CD4-positive, alpha-beta T cell treated with Interleukin-6 at 100 ng/mL for 8 hours (primary cell): ENCODE measurements at regions not wholly inside any gene's neighbourhood (a gene's known extent, or its start where the extent isn't known, plus 50 kb on each side); places are given as distances from the start of the nearest gene placed in this dataset.

Source experiments
- DNase-seq: peaks from one replicate; pipeline ENCODE4 v3.0.0-alpha.2; 2020; ENCODE audit warnings: mixed read lengths, low spot score

DNA sequence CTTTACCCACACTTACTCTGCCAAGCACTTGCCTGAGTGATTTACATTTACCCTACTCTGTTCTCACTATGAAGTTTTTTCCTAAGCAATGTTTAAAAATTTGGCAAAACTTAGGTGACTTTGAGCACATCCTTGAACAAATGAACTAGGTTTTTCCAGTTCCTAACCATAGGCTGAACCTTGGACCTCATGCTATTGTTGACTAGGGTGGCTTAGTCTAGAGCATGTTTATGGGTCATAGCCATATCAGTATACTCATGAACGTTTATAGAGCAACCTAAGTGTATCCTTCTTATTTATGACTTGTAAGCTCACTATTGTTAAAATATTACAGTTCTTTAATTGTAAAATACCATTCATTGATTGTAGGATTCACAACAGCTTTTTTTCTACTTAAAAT lies 85.0 kb upstream of the KRR1 start:
- no peak for DNase-seq

DNA sequence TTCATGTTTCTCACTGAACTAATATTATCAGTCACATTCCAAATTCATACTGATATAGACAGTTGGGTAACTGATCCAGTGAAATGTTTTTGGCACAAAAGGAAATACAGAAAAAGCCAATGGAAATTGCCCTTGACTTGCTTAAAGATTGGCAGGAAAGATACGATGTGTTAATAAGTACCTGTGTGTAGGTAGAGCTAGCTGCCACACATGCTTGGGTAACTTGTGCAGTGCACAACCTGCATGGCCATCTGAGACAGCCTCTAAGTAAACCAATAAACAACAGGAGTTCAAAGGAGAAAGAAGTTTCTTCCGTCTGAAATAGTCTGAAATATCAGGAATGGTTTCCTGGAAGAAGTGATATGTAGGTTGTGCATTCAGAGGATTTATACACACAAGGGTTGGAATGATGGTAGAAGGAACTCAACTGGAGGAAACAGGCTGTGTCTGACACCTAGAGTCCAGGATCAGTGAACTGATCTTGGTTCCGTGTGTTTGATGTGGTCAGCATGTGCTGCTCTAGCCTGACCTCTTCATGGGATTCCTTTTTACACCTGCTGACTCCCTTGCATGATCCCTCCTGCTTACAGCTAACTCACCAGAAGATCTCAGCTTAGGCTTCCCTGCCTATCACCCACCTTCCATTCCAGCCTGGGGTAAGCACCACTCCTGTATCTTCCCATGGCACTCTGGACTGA lies 81.4 kb upstream of the KRR1 start:
- no peak for DNase-seq

DNA sequence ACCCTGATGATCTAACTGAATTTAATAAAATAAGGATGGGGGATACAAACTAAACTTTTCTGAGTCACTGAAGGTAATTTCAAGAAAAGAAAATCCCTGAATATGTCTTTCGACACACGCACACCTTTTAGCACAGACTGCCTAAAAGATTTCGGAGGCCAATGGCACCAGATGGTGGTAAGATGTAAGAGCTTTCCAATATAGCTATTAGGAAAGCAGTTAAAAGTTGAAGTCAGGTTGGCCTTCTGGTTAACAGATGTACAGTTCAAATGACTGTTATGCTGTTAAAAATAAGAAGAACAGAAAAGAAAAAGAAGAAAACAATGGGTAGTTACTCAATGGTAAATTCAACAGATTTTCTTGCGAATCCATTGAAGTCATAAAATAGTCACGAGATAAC lies 80.7 kb upstream of the KRR1 start:
- DNase-seq = no peak

DNA sequence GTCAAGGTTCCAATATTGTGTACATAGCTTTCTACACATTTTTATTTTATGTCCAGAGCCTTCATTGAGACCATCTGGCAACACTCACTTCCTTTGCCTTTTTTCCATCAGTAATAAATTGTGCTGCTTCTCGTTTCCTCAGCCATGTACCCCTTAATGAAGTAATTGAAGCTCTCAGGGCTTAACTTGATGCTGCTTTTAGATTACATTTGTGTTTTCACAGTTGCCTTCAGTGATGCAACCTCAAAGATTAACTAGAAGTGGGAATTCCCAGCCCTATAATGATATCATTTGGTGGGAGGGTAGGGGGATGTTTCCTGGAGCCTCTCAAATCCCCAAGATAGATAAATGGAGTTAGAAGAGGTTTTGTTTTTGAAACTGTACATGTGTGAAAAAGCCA lies 80.2 kb upstream of the KRR1 start:
- no peak for DNase-seq

DNA sequence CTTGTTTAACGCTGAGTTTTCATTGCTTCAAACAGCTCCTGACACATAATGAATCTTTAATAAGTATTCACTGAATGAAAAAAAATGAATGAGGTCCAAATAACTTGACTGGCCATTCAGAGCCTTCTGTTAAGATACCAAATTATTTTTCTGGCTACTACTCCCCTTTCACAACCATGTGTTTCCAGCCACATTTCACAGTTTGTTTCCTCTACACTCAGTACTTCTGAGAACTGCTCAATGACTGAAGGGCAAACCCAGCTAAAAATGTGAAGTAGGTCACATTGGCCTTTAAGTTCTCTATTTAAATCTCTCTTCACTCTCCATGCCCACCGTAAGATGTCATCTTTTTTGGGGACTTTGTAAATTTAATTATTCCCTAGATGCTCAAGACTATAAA lies 78.4 kb upstream of the KRR1 start:
- no peak for DNase-seq

DNA sequence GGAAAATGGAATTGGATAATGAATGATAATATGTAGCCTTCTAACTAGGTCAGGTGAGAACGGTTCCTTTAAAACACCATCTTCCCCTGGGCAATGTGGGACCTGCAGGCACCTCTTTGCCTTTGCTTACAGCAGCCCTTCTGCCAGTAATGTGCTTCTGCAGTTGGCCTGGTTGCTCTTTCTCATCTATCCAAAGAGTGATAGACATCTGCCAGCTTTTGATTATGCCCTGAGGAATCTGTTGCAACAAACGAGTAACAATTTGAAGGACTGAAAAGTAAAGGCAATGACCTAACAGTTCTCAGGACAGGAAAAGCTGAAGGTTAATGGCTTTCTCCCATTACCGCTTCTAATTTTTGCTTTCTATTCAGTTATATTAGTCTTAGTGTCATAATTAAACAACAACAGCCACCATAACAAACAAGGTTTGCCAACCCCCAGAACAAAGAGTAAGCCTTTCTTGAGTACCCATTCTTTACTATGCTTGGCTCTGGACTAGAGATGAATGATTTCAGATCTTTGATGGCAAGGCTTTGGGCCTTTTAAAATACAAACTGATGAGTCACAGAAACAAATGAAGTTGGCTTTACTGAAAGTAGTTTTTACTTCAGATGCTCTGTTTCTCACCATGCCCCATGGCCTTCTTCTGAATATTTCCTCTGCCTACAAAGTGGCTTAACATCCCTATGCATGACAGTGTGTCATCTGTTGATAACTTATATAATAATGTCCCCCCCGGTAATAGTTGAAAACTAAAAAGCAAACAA lies 76.1 kb upstream of the KRR1 start:
- no peak for DNase-seq

DNA sequence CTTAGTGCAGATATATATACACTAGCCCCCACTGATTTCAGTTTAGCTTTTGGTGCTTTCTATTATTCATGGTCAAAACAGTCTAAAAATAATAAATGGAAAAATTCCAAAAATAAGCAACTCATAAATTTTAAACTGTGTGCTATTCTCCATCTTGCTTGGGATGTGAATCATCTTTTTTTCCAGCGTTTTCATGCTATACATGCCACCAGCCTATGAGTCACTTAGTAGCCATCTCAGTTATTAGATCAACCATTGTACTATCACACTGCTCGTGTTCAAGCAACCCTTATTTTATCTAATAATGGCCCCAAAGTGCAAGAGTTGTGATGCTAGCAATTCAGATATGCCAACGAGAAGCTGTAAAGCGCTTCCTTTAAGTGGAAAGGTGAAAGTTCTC lies 73.9 kb upstream of the KRR1 start:
- DNase-seq = no peak

DNA sequence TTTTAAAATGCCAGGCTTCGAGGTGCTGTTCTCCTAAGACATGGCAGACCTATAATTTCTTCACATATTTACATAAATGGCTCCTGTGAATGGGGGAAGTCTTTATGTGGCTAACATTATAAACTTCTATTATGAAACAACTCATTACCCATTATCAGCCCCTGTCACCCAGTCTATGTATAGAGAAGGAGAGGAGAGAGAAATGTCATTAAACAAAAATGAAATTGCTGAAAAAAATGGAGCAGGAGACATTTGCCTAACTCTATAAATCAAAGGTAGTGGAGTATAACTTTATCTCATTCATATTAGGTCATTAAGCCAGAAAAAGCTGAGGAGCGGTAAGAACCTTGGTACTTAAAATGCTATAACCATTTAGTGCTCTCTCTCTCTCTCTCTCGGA lies 71.9 kb upstream of the KRR1 start:
- DNase-seq = no peak

DNA sequence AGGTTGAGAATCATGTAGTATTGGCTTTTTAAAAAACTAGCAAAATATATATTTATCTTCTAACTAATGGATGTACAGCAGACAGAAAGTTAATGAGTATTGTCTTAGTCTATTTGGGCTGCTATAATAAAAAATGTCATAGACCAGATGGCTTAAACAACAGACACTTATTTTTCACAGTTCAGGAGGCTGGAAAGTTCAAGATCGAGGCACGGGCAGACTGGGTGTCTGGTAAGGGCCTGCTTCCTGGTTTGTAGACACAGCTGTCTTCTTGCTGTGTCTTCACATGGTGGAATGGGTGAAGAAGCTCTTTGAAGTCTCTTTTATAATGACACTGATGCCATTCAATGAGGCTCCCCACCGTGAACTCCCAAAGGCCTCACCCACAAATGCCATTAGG lies 70.1 kb upstream of the KRR1 start:
- no peak for DNase-seq

DNA sequence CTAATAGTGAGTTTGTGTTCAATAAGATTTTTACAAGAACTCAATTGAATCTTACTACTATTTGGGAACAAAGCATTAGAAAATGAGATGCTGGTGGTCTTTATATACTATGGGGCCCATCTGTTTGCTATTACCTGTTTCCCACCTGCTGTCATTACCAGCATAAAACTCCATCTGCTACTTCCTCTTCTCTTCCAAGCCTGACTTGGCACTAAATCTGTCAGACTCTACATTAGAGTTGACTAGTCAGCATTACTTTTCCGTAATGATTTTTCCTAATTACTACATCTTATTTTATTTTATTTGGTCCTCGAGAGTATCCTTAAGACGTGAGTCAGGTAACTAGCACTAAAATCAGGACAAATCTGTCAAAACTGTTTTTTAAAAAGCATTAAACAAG lies 68.1 kb upstream of the KRR1 start:
- no peak for DNase-seq

DNA sequence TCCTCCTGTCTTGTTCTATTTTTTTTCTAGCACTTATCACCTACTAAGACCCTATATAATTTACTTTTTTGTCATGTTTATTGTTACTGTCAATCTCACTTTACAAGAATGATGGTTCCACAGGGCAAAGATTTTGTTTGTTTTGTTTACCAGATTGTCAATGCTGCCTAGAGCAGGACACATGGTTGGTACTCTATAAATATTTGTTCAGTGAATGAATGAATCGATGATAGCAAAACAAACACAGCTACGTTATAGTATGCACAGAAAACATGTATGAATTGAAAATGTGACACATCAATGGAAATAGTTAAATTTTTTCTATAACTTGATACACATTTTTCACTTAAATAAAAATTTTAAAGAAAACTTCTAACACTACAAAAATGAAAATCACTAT lies 67.1 kb upstream of the KRR1 start:
- no peak for DNase-seq

DNA sequence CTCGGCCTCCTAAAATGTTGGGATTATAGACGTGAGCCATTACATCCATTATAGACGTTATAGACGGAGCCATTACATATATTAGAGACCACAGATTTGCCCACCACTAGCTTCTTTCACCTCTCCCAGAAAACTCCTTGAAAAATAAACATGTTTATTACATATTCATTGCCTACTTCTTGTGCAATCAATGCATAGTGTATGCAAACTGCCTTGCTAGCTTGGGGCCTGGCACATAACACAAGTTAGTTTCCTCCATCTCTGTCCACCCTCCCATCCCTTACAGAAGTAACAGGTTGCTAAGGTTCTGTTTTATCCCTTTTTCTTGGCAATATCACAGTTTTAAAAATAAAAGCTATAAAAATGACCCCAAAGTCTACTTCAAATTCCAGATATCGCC lies 66.4 kb upstream of the KRR1 start:
- DNase-seq = no peak

DNA sequence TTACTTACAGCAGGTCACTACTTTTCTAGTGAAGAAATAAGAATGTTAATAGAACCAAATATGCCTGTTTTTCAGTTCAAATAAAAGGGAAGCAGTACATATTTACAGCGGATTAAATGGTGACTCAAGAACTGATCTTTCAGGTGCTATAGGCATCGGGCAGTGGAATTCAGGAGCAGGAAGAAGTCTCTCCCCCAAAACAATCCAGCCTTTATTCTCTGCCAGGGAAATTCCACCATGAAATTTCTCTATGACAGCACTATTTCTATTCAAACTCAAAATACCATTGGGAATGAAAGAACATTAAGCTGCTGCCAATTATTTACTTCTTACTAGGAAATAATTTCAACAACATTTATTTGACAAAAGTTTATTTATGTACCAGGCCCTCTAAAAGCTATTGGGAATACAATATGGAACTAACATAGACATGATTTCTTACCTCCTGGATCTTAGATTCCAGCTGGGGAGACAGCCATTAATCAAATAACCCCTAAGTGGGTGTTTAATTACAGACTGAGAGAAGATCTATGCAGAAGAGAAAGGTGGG lies 60.3 kb upstream of the KRR1 start:
- DNase-seq = no peak

DNA sequence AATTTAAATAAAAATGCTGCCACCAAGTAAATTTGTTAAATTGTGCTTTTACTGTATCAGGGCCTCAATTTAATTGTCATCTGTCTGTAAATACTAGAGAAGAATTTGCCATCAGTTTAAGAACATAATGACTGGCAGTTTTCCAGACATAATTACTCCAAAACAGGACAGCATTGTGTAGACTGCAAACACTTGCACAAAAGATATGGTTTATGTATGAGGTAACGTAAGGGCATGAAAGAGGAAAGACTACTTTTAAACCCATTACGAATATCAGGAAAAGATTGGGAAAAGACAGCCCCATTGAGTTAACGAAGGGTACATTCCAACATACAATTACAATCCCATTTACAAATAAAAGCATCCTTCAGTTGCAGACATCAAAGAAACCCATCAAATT lies 59.8 kb upstream of the KRR1 start:
- no peak for DNase-seq

DNA sequence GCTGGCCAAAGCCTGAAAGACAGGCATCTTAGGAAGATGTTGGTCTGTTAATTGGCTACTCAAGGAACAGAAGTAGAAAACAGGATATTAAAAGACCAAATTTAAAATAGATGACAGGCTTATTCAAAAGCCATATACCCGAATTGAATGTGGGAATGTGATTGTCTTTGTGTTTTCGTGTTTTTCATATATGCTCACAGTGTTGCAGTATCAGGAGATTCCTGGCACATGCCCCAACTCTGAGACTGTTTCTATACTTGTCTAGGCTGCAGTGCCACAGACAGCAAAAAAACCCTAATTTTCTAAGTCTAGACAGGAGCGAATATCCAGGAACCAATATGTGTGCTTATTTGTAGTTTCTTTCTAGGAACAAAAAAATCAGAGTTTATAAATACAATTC lies 57.4 kb upstream of the KRR1 start:
- no peak for DNase-seq

DNA sequence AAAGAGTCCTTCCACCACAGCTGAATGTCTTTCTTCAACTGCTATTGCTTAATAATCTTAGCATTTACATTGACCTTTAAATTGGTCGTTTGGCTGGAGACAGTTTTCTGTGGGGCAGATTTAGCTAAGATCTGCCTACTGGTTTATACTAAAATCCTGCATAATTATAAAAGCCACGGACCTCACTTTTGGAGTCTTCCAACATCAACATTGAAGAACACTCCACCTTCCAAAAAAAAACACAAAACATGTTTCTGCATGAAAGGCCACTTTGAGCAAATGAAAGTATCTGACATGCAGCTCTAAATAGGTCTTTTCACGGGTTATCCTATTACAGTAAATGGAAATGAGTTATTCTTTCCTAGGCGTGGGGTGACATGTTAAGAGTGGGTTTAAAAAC lies 57.0 kb upstream of the KRR1 start:
- no peak for DNase-seq

DNA sequence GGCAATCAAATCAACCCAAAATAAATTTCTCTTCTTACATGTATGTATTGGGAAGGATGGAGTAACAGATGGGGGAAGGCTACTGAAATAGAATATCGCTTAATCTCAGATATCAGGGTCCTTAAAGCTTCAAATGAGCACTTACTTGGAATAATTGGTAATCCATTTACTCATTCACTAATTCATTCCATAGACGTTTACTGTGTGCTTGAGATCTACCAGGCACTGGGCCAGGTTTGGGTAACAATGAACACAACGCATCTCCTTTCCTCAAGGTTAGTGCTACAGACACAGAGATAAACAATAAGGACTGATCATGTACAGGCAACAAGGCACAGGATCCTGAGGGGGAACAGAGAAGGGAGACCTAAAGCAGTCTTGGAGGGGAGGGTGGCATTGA lies 54.4 kb upstream of the KRR1 start:
- DNase-seq = no peak

DNA sequence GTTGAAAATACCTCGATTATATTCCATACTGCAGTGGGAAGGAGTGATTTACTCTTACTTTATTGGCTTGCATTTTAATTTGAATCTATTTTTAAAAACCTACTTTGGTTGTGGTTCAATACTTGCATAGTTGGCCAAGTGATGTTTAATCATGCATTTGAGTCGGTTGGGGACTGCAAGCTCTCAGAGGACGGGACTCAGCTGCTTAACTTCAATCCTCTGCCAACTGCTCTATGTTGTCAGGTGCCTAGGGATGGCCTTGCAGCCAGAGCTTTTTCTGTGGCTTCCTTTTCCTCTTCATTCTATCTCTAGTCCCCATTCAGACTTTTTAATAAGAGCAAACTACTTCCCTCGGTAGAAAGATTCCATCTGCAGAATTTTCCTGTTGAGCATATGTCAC lies 53.4 kb upstream of the KRR1 start:
- no peak for DNase-seq

DNA sequence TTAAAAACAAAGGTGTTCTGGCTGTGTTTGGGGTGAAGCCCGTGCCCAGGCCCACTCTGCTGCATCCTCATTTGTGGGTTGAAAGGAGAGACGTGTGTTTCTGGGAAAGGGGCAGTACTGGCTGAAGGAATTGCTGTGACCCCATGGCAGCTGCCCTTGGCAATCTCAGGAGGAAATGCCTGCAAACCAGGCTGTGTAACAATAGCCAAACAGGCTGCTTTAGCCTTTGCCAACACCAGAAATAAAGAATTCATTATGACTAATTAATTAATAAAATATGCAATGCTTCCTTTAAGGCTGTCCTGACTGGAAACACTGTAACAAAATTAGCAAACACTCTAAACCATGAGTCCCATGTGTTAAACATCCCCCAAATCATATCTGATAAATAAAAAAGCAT lies 53.0 kb upstream of the KRR1 start:
- DNase-seq = no peak

DNA sequence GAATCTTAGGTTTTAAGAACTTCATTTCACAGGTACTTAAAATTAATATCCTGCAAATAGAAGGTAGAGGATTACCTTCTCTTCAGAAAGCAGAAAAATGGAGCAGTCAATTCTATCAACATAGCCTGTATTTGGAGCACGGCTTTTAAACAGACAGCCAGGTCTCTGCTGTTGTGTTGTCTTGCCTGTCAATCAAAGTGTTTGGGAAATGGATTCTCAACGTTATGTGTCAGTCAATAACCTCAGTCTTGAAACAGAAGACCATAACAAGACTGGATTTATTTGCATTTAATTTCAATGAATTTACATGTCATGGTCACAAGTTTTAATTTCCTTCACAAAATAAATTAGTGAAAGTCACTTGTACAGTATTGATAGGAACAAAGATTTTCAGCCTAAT lies 51.9 kb upstream of the KRR1 start:
- DNase-seq = no peak

DNA sequence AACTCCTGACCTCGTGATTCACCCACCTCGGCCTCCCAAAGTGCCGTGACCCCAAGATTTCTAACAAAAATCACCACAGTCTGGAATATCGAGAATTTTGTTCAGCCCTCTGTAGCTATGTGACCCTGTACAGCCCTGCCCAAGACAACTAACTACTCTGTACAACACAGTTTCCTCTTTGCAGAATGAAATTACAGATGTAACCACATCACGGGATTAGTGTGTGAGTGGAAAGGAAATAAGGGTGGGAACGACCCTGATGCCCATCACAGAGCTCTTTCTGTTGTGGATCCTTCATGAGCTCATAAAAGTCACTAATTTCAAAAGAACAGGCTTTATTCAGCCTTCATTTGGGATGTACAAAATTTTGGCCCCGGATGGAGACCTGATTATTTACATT lies 50.5 kb upstream of the KRR1 start:
- DNase-seq = no peak
